ENCODE measurements at regions not wholly inside any gene's neighbourhood (a gene's known extent, or its start where the extent isn't known, plus 50 kb on each side); places are given as distances from the start of the nearest gene placed in this dataset.

DNA sequence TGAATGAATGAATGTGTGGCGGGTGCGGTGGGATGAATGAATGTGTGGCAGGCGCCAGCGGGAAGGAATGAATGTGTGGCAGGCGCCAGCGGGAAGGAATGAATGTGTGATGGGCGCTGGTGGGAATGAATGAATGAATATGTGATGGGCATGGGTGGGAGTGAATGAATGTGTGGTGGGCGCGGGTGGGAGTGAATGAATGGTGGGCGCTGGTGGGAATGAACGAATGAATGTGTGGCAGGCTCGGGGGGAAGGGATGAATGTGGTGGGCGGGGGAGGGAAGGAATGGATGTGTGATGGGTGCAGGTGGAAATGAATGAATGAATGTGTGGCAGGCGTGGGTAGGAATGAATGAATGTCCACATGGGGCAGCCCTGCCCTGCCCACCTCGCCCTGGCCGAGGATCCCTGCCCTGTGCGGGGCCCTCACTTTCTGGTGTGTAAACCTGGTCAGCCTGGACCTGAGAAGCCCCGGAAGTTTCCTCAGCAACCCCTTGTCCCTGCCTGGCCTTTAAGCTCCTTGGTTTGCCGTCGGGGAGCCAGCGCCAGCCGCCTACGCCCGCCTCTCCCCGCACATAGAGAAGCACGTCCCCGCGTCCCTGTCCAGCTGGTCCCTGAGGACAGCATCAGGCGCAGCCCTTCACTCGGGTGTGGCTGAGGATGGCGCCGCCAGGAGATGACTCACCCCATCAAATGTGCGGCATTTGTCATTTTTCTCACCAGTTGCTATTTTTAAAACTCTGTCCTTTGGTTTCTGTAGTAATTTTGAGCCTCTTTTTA lies 112.8 kb upstream of the LRPAP1 start:
- TF ChIP-seq TAF1 (IDR thresholded peaks at IDR 0.05; ENCODE audit: low read depth, low read length) = no peak
- TF ChIP-seq POLR2AphosphoS5 (IDR thresholded peaks at IDR 0.05; ENCODE audit: low read depth, low read length) = no peak
- no peak for TF ChIP-seq SPI1 (IDR thresholded peaks at IDR 0.05; ENCODE audit: low read depth, low read length)
- no peak for TF ChIP-seq POU2F2 (IDR thresholded peaks at IDR 0.05; ENCODE audit: low read depth, low read length)
- no peak for TF ChIP-seq PAX5 (IDR thresholded peaks at IDR 0.05; ENCODE audit: insufficient read depth, low read length, severe bottlenecking)
- TF ChIP-seq POLR2A (IDR thresholded peaks at IDR 0.05; ENCODE audit: low read depth, low read length) = no peak
- no peak for DNase-seq (ENCODE audit: insufficient read length, low spot score)
- FAIRE-seq = no peak

DNA sequence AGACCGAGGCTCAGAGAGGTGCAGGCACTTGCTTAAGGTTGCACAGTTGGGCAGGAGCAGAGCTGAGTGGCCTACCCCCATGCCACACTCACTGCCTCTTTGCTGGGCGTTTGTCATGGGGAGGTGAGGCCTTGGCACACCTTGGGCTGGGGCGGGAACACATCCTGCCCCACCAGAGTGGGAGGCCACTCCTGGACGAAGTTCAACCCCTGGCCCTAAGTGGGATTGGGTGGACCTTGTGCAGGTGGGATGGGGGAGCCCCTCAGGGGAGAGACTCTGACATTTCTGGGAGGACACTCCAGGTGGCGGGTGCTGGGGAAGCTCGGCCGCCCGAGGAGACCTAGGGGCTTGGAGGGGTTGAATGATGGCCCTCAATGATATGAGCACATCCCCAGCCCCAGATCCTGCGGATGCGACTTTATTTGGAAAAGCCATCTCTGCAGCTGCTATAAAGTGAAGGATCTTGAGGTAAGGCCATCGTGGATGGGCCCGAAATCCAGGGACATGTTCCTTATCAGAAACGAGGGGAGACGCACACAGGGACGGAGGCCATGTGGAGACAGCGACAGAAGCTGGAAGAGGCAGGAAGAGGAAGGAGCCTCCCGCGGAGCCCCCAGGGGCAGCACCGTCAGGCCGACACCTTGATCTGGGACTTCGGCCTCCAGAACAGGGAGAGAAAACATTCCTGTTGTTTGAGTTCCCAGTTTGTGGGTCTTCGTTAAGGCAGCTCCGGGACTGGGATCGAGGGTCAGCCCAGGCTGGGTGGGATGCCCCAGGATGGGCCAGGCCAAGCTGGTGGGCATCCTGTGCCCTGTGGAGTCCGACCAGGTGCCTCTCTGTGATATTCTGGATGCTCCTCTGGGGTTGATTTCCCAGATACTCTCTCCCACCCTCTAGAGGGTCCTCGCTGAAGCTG lies 111.6 kb upstream of the LRPAP1 start:
- FAIRE-seq (no peak), DNase-seq (ENCODE audit: insufficient read length, low spot score) (no peak)
- no peak for TF ChIP-seq PAX5 (IDR thresholded peaks at IDR 0.05; ENCODE audit: insufficient read depth, low read length, severe bottlenecking)
- no peak for TF ChIP-seq POU2F2 (IDR thresholded peaks at IDR 0.05; ENCODE audit: low read depth, low read length)
- TF ChIP-seq SPI1 (IDR thresholded peaks at IDR 0.05; ENCODE audit: low read depth, low read length) = no peak

DNA sequence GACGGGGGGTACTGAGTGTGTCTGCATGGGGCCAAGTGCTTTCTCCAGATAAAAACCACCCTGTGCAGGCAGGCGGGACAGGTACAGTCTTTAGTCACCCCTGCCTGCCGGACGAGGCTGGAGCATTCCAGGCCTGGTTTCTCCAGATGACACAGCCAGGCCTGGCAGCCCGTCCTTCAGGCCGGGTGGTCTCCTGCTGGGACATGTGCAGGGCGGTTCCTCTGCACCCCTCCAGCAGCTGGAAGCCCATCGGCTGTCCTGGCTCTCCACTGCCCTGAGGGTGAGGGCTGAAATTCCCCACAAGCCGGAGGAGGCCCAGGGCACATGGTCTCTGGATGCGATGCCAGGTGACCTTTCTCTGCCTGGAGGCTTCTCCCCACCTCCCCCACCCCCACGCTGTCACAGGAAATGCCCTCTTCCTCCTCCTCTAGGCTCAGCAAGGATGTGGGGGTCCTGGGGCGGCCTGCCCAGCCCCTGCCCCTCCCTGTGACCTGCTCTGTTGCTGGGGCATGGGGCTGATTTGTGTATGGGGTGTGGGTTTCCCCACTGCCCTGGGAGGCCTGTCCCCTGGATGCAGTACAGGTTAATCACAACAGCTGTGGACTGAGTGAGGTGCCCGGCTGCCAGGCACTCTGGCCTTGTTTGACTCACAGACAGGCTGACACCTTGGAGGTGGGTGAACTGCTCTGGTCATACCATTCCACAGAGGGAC lies 110.7 kb upstream of the LRPAP1 start:
- DNase-seq (ENCODE audit: insufficient read length, low spot score) (no peak), FAIRE-seq (no peak)
- TF ChIP-seq TAF1 (IDR thresholded peaks at IDR 0.05; ENCODE audit: low read depth, low read length) (no peak), POLR2A (IDR thresholded peaks at IDR 0.05; ENCODE audit: low read depth, low read length) (no peak), POLR2AphosphoS5 (IDR thresholded peaks at IDR 0.05; ENCODE audit: low read depth, low read length) (no peak), SPI1 (IDR thresholded peaks at IDR 0.05; ENCODE audit: low read depth, low read length) (no peak), POU2F2 (IDR thresholded peaks at IDR 0.05; ENCODE audit: low read depth, low read length) (no peak), PAX5 (IDR thresholded peaks at IDR 0.05; ENCODE audit: insufficient read depth, low read length, severe bottlenecking) (no peak)

DNA sequence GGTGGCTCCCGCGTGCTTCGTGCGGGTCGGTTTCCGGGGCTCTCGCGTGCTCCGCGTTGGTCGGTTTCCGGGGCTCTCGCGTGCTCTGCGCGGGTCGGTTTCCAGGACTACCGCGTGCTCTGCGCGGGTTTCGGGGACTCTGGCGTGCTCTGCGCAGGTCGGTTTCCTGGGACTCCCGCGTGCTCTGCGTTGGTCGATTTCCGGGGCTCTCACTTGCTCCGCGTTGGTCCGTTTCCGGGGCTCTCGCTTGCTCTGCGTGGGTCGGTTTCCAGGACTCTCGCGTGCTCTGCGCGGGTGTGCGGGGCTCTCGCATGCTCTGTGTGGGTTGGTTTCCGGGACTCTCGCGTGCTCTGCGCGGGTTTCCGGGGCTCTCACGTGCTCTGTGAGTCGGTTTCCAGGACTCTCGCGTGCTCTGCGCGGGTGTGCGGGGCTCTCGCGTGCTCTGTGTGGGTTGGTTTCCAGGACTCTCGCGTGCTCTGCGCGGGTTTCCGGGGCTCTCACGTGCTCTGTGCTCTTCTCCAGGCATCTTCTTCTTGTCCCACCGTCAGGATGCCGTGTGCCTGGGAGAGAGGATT lies 109.9 kb upstream of the LRPAP1 start:
- no peak for FAIRE-seq

DNA sequence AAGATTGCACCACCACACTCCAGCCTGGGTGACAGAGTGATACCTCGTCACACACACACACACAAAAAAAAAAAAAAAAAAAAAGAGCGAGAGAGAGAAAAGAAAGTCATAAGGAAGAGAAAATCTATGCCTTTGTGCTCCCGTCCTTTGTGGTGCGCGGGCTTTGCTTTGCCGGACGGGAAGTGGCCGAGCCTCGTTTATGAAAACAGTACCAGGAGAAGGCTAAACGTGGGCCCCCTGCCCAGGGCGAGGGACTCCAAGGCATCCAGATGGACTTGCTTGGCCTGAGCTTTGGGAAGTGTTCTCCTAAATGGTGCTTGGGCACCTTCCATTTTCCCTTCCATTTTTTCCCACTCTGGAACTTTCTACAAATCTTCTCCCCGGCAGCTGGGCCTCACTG lies 109.3 kb upstream of the LRPAP1 start:
- DNase-seq (ENCODE audit: insufficient read length, low spot score) (no peak), FAIRE-seq (no peak)
- TF ChIP-seq PAX5 (IDR thresholded peaks at IDR 0.05; ENCODE audit: insufficient read depth, low read length, severe bottlenecking) = no peak
- no peak for TF ChIP-seq POLR2AphosphoS5 (IDR thresholded peaks at IDR 0.05; ENCODE audit: low read depth, low read length)

More for the DNA sequence above, 109.9 kb upstream of the LRPAP1 start:
- DNase-seq (ENCODE audit: insufficient read length, low spot score) = no peak
- TF ChIP-seq POLR2A (IDR thresholded peaks at IDR 0.05; ENCODE audit: low read depth, low read length) = no peak
- TF ChIP-seq PAX5 (IDR thresholded peaks at IDR 0.05; ENCODE audit: insufficient read depth, low read length, severe bottlenecking) = no peak
- no peak for TF ChIP-seq SPI1 (IDR thresholded peaks at IDR 0.05; ENCODE audit: low read depth, low read length)
- TF ChIP-seq POLR2AphosphoS5 (IDR thresholded peaks at IDR 0.05; ENCODE audit: low read depth, low read length) = no peak
- no peak for TF ChIP-seq POU2F2 (IDR thresholded peaks at IDR 0.05; ENCODE audit: low read depth, low read length)
- TF ChIP-seq TAF1 (IDR thresholded peaks at IDR 0.05; ENCODE audit: low read depth, low read length) = no peak

DNA sequence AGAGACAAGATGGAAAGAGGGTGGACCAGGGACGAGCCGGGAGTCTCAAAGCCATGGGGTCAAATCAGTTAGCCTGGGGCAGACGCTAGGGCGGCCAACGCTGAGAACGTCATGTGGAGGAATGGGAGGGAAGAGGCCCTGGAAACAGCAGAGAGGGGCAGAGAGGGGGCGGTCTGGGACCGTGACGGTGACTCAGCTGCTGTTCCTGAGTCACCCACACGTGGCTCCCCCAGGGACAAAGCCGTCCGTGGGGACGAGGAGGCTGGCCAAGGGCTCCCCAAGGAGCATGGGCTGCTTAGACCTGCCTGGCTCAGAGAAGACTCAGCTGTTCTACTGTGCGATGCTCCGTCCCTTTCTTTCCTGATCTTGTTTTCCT lies 108.4 kb upstream of the LRPAP1 start:
- no peak for TF ChIP-seq SPI1 (IDR thresholded peaks at IDR 0.05; ENCODE audit: low read depth, low read length)
- no peak for TF ChIP-seq PAX5 (IDR thresholded peaks at IDR 0.05; ENCODE audit: insufficient read depth, low read length, severe bottlenecking)
- TF ChIP-seq POU2F2 (IDR thresholded peaks at IDR 0.05; ENCODE audit: low read depth, low read length) = no peak
- TF ChIP-seq TAF1 (IDR thresholded peaks at IDR 0.05; ENCODE audit: low read depth, low read length) = no peak
- no peak for TF ChIP-seq POLR2A (IDR thresholded peaks at IDR 0.05; ENCODE audit: low read depth, low read length)
- TF ChIP-seq POLR2AphosphoS5 (IDR thresholded peaks at IDR 0.05; ENCODE audit: low read depth, low read length) = no peak
- DNase-seq (ENCODE audit: insufficient read length, low spot score) (no peak), FAIRE-seq (no peak)

DNA sequence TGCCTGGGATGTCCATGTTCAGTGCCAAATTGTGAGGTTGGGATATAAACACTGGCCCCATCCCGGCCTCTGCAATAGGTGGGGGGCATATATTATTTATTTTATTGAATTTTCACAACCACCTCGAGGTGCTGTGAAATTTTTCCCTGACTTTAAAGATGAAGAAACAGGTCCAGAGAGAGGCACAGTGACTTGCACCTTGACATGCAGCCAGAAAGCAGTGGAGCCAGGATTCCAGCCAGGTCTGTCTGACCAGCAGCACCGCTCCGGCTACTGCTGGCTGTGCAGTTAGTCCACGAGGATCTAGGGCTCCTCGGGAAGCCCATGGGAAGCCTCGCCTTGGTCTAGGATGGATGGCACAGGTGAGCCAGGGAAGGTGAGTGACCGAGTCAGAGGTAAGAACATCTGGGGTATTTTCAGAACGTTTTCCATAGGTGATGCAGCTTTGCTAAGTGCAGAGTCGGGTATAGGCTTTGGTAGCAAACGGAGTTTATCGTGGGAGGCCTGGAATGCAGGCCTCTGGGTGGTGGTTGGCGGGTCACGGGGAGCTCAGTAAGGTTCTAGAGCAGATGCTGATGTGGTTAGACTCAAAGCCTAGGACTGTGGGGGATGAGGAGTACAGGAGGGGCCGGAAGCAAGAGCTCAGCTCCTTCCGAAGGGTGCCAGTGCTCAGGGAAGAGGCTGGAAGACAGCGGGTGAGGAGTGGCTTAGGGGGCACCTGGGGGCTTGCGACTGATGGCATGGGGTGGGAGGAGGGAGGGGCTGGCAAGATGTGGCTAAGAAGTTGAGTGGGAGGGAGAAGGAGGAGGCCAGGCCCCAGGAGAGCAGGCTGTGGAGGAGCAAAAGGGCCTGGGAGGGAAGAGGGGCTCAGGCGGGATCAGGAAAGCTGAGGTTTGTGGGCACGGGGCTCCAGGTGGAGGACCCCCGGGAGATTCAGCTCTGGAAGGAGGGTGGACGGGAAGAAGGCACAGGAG lies 107.7 kb upstream of the LRPAP1 start:
- no peak for DNase-seq (ENCODE audit: insufficient read length, low spot score)
- no peak for TF ChIP-seq POLR2AphosphoS5 (IDR thresholded peaks at IDR 0.05; ENCODE audit: low read depth, low read length)
- TF ChIP-seq SPI1 (IDR thresholded peaks at IDR 0.05; ENCODE audit: low read depth, low read length) = no peak
- TF ChIP-seq POLR2A (IDR thresholded peaks at IDR 0.05; ENCODE audit: low read depth, low read length) = no peak
- no peak for TF ChIP-seq POU2F2 (IDR thresholded peaks at IDR 0.05; ENCODE audit: low read depth, low read length)
- TF ChIP-seq TAF1 (IDR thresholded peaks at IDR 0.05; ENCODE audit: low read depth, low read length) = no peak
- FAIRE-seq = no peak

DNA sequence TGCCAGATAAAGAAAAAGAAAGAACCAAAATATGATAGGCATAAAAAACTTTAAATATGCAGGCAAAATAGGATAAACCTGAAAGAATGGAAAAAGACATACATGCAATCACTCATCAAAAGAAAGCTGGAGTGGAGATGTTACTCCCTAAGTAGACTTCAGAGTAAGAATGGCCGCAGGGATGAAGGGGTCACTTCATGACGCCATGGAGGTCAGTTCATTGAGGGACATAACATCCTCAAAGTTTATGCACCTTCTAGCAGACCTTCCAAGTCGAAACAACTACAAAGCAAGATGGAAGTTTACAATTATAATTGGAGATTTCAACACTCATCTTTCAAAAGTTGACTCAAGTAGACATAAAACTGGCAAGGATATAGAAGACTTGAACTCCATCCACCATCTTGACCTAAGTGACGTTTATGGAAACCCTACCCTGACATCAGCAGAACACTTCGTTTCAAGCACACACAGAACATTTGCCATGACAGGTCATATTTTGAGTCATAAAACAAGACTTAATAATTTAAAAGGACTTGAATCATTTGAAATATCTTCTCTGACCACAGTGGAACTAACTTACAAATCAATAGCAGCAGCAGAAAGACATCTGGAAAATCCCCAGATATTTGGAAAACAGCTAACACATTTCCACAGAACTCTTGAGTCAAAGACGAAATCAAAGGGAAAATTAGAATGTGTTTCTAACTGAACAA lies 106.0 kb upstream of the LRPAP1 start:
- TF ChIP-seq SPI1 (IDR thresholded peaks at IDR 0.05; ENCODE audit: low read depth, low read length) = no peak
- TF ChIP-seq TAF1 (IDR thresholded peaks at IDR 0.05; ENCODE audit: low read depth, low read length) = no peak
- TF ChIP-seq POLR2A (IDR thresholded peaks at IDR 0.05; ENCODE audit: low read depth, low read length) = no peak
- TF ChIP-seq POLR2AphosphoS5 (IDR thresholded peaks at IDR 0.05; ENCODE audit: low read depth, low read length) = no peak
- no peak for TF ChIP-seq POU2F2 (IDR thresholded peaks at IDR 0.05; ENCODE audit: low read depth, low read length)
- TF ChIP-seq PAX5 (IDR thresholded peaks at IDR 0.05; ENCODE audit: insufficient read depth, low read length, severe bottlenecking) = no peak
- no peak for DNase-seq (ENCODE audit: insufficient read length, low spot score)
- no peak for FAIRE-seq

Measured in GM12891 (cell line).